ENCODE measurements at regions not wholly inside any gene's neighbourhood (a gene's known extent, or its start where the extent isn't known, plus 50 kb on each side); places are given as distances from the start of the nearest gene placed in this dataset.

- TF ChIP-seq CTCF (IDR thresholded peaks at IDR 0.05) (no peak), POLR2A (IDR thresholded peaks at IDR 0.05) (no peak)
Measured at GRCh38 chr12:87813476-87814234, 215.5 kb downstream of the C12orf50 start.
